ENCODE measurements at regions not wholly inside any gene's neighbourhood (a gene's known extent, or its start where the extent isn't known, plus 50 kb on each side); places are given as distances from the start of the nearest gene placed in this dataset.
A peak's percentile ranks its signal among the peaks of the same experiment; 100 is the strongest.
"Not testable (repeated sequence)": the region's sequence is repeated elsewhere in the genome, so short reads cannot be mapped to it uniquely, and the experiment has no call there.

DNA sequence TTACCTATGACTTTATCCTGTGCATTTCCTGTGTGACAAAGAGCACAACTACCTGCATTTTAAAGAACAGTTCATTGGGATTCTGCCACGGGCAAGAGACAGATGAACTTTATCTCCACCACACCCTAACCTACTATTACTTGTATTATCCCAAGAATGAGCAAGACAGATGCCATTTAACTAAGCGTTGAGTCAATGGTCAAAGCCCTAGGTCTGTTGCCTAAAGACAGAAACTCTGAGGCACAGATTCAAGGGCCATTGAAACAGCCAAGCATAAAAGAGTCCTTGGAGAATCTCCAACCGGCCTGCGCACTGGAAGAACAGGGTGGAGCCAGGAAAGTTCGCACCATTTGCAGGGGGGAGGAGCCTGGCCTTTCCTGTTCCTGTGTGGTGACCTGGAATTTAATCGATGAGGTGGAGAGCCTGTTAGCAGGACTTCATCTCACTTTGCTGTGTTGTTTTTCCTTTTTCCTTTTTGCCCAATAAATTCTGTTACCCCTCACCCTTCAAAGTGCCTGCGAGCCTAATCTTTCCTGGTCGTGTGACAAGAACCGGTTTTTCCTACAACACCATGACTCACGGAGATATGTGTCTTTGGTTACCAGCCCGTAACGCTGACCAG is 146.4 kb upstream of the DIAPH2 start:
- Histone ChIP-seq H3K36me3 (ENCODE audit: control insufficient read depth, insufficient read depth, low read length) (no peaks in the 10 kb centered on the region), H3K4me3 (replicated peaks; ENCODE audit: low read depth, low read length) (no peak overlapping the region), H3K27me3 (replicated peaks; ENCODE audit: control insufficient read depth, insufficient read depth, low read length) (no peaks in the 10 kb centered on the region)
- TF ChIP-seq, protein P1, sequence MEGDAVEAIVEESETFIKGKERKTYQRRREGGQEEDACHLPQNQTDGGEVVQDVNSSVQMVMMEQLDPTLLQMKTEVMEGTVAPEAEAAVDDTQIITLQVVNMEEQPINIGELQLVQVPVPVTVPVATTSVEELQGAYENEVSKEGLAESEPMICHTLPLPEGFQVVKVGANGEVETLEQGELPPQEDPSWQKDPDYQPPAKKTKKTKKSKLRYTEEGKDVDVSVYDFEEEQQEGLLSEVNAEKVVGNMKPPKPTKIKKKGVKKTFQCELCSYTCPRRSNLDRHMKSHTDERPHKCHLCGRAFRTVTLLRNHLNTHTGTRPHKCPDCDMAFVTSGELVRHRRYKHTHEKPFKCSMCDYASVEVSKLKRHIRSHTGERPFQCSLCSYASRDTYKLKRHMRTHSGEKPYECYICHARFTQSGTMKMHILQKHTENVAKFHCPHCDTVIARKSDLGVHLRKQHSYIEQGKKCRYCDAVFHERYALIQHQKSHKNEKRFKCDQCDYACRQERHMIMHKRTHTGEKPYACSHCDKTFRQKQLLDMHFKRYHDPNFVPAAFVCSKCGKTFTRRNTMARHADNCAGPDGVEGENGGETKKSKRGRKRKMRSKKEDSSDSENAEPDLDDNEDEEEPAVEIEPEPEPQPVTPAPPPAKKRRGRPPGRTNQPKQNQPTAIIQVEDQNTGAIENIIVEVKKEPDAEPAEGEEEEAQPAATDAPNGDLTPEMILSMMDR (IDR thresholded peaks at IDR 0.05; ENCODE audit: insufficient read depth, low read length, poor library complexity, severe bottlenecking) = no peak
- no peak for DNase-seq (ENCODE audit: extremely low read depth, insufficient read length)

DNA sequence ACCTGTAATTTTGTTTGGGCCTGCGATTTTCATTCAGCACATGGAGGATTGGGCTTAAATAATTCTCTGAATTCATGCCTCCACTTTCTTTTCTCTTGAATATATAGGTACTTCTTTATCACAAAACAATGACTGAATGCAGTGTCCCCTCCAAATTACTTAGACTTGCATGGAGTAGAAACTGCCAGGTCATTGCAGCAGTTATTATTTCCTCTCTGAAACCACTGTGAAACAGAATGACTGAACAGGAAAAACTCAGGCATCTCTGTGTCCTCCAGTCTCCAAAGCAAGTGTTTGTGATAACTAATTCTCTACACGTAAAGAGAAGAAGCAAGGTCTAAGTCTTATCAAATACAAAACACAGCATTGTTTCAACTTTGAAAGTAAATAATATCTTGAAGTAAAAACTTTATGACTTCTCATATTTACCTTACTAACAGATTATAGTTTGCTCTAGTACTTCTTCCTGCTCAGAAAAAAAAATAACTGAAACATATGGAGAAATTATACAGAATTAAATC is 144.5 kb upstream of the DIAPH2 start:
- no peak for DNase-seq (ENCODE audit: extremely low read depth, insufficient read length)

DNA sequence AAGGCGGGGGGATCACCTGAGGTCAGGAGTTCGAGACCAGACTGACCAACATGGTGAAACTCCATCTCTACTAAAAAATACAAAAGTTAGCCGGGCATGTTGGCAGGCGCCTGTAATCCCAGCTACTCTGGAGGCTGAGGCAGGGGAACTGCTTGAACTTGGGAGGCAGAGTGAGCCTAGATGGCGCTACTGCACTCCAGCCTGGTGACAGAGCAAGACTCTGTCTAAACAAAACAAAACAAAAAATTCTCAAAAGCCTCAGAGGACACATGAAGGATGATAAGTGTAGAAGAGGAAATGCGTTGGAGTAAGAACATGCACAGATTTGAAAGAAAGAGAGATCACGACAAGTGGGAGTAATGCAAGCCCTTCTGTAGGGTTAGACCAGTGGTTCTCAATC is 138.4 kb upstream of the DIAPH2 start:
- not testable (repeated sequence) for H3K4me3 ChIP-seq (replicated peaks; ENCODE audit: low read depth, low read length); DNase-seq (ENCODE audit: extremely low read depth, insufficient read length); H3K36me3 ChIP-seq (ENCODE audit: control insufficient read depth, insufficient read depth, low read length); H3K27me3 ChIP-seq (replicated peaks; ENCODE audit: control insufficient read depth, insufficient read depth, low read length)
- TF ChIP-seq, protein P1 (IDR thresholded peaks at IDR 0.05; ENCODE audit: insufficient read depth, low read length, poor library complexity, severe bottlenecking) = peak; percentile 10

More for the DNA sequence above, 144.5 kb upstream of the DIAPH2 start:
- H3K27me3 ChIP-seq (replicated peaks; ENCODE audit: control insufficient read depth, insufficient read depth, low read length) = no peaks in the 10 kb centered on the region
- TF ChIP-seq, protein P1 (IDR thresholded peaks at IDR 0.05; ENCODE audit: insufficient read depth, low read length, poor library complexity, severe bottlenecking) = no peak
- no peak overlapping the region for H3K4me3 ChIP-seq (replicated peaks; ENCODE audit: low read depth, low read length)
- H3K36me3 ChIP-seq (ENCODE audit: control insufficient read depth, insufficient read depth, low read length) = no peaks in the 10 kb centered on the region

DNA sequence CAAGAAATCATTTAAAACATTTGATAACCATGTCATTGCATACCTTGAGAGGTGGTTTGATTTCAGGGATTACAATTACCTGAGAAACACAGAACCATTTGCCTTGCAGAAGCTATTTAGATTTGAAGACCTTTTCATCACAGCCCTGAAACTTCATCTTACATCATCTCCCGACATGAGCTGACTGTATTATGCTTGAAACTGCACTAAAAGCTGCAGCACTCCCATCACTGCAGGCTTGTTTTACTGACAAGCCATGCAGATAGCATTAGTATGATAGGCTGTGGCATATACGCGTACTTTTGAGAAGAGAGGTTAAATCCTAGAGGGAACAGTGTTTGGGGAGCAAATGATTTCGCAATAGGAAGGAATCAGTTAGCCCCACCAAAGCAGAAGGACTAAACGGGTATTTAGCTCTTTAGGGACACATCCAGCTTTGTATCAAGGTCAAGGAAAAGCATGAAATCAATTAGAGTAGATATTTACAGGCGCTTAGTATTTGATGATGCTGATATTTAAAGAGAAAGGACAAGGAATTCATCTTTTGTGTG is 133.2 kb upstream of the DIAPH2 start:
- H3K4me3 ChIP-seq (replicated peaks; ENCODE audit: low read depth, low read length) = no peak overlapping the region
- TF ChIP-seq, protein P1 (IDR thresholded peaks at IDR 0.05; ENCODE audit: insufficient read depth, low read length, poor library complexity, severe bottlenecking) = no peak
- no peak for DNase-seq (ENCODE audit: extremely low read depth, insufficient read length)
- no peaks in the 10 kb centered on the region for H3K36me3 ChIP-seq (ENCODE audit: control insufficient read depth, insufficient read depth, low read length)
- no peaks in the 10 kb centered on the region for H3K27me3 ChIP-seq (replicated peaks; ENCODE audit: control insufficient read depth, insufficient read depth, low read length)

DNA sequence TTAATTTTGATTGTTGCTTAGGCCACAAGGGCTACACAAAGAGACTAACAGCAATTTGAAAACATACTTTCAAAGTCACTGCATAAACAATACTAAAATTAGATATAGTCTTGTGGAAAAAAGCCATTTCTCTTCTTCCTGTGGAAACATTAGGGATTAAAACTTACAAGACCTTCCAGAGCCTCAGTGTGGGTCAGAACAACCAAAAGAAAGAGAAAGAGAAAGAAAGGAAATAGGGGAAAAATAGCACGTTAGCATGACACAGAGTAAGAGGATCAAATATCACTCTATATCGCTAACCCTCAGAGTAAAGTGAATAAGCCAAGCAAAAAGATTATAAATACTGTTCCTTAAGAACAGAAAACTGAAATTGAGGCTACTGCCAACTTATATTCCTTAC is 127.8 kb upstream of the DIAPH2 start:
- Histone ChIP-seq H3K4me3 (replicated peaks; ENCODE audit: low read depth, low read length) (no peak overlapping the region), H3K36me3 (ENCODE audit: control insufficient read depth, insufficient read depth, low read length) (no peaks in the 10 kb centered on the region), H3K27me3 (replicated peaks; ENCODE audit: control insufficient read depth, insufficient read depth, low read length) (no peaks in the 10 kb centered on the region)
- TF ChIP-seq, protein P1 (IDR thresholded peaks at IDR 0.05; ENCODE audit: insufficient read depth, low read length, poor library complexity, severe bottlenecking) = no peak
- no peak for DNase-seq (ENCODE audit: extremely low read depth, insufficient read length)

DNA sequence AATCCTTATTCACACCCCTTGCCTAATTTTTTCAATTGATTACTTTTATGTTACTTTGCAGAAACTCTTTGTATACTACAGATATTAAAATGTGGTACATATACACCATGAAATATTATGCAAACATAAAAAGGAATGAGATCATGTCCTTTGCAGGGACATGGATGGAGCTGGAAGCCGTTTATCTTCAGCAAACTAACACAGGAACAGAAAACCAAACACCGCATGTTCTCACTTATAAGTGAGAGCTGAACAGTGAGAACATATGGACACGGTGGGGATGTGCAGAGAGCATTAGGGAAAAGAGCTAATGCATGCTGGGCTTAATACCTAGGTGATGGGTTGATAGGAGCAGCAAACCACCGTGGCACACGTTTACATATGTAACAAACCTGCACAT is 123.5 kb upstream of the DIAPH2 start:
- not testable (repeated sequence) for H3K36me3 ChIP-seq (ENCODE audit: control insufficient read depth, insufficient read depth, low read length); H3K27me3 ChIP-seq (replicated peaks; ENCODE audit: control insufficient read depth, insufficient read depth, low read length); DNase-seq (ENCODE audit: extremely low read depth, insufficient read length); H3K4me3 ChIP-seq (replicated peaks; ENCODE audit: low read depth, low read length)

Measured in GM06990 (cell line).